ENCODE measurements at regions not wholly inside any gene's neighbourhood (a gene's known extent, or its start where the extent isn't known, plus 50 kb on each side); places are given as distances from the start of the nearest gene placed in this dataset.

DNA sequence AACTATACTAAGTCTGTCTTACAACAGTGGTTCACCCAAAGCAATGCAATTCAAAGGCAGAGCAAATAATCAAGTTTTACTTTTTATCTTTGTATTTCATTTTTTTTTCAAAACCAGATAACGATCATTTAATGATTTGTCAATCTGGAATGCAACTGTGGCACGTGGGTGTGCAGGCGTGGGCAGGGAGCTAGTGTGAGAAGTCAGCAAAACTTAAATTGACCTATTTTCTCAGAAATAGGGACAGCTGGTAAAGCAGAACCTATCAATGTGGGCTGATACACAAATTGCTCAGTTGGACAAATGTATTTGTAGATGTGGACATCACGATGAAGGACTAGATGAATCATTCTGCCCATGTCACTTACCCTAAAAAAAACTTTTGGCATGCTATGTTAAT is 105.6 kb downstream of the CBLL2 start:
- TF ChIP-seq, protein P1, sequence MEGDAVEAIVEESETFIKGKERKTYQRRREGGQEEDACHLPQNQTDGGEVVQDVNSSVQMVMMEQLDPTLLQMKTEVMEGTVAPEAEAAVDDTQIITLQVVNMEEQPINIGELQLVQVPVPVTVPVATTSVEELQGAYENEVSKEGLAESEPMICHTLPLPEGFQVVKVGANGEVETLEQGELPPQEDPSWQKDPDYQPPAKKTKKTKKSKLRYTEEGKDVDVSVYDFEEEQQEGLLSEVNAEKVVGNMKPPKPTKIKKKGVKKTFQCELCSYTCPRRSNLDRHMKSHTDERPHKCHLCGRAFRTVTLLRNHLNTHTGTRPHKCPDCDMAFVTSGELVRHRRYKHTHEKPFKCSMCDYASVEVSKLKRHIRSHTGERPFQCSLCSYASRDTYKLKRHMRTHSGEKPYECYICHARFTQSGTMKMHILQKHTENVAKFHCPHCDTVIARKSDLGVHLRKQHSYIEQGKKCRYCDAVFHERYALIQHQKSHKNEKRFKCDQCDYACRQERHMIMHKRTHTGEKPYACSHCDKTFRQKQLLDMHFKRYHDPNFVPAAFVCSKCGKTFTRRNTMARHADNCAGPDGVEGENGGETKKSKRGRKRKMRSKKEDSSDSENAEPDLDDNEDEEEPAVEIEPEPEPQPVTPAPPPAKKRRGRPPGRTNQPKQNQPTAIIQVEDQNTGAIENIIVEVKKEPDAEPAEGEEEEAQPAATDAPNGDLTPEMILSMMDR (IDR thresholded peaks at IDR 0.05; ENCODE audit: poor library complexity, severe bottlenecking) = no peak
- TF ChIP-seq MXI1 (conservative IDR thresholded peaks at IDR 0.05; ENCODE audit: poor library complexity, severe bottlenecking) (no peak), TAF1 (IDR thresholded peaks at IDR 0.05; ENCODE audit: low read depth) (no peak), POLR2AphosphoS5 (IDR thresholded peaks at IDR 0.05) (no peak), EP300 (conservative IDR thresholded peaks at IDR 0.05; ENCODE audit: poor library complexity, severe bottlenecking) (no peak)
- TF ChIP-seq, protein P2, sequence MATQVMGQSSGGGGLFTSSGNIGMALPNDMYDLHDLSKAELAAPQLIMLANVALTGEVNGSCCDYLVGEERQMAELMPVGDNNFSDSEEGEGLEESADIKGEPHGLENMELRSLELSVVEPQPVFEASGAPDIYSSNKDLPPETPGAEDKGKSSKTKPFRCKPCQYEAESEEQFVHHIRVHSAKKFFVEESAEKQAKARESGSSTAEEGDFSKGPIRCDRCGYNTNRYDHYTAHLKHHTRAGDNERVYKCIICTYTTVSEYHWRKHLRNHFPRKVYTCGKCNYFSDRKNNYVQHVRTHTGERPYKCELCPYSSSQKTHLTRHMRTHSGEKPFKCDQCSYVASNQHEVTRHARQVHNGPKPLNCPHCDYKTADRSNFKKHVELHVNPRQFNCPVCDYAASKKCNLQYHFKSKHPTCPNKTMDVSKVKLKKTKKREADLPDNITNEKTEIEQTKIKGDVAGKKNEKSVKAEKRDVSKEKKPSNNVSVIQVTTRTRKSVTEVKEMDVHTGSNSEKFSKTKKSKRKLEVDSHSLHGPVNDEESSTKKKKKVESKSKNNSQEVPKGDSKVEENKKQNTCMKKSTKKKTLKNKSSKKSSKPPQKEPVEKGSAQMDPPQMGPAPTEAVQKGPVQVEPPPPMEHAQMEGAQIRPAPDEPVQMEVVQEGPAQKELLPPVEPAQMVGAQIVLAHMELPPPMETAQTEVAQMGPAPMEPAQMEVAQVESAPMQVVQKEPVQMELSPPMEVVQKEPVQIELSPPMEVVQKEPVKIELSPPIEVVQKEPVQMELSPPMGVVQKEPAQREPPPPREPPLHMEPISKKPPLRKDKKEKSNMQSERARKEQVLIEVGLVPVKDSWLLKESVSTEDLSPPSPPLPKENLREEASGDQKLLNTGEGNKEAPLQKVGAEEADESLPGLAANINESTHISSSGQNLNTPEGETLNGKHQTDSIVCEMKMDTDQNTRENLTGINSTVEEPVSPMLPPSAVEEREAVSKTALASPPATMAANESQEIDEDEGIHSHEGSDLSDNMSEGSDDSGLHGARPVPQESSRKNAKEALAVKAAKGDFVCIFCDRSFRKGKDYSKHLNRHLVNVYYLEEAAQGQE (IDR thresholded peaks at IDR 0.05; ENCODE audit: borderline replicate concordance) = no peak

Measured in neural cell (in vitro differentiated cells).